ENCODE measurements at regions not wholly inside any gene's neighbourhood (a gene's known extent, or its start where the extent isn't known, plus 50 kb on each side); places are given as distances from the start of the nearest gene placed in this dataset.

DNA sequence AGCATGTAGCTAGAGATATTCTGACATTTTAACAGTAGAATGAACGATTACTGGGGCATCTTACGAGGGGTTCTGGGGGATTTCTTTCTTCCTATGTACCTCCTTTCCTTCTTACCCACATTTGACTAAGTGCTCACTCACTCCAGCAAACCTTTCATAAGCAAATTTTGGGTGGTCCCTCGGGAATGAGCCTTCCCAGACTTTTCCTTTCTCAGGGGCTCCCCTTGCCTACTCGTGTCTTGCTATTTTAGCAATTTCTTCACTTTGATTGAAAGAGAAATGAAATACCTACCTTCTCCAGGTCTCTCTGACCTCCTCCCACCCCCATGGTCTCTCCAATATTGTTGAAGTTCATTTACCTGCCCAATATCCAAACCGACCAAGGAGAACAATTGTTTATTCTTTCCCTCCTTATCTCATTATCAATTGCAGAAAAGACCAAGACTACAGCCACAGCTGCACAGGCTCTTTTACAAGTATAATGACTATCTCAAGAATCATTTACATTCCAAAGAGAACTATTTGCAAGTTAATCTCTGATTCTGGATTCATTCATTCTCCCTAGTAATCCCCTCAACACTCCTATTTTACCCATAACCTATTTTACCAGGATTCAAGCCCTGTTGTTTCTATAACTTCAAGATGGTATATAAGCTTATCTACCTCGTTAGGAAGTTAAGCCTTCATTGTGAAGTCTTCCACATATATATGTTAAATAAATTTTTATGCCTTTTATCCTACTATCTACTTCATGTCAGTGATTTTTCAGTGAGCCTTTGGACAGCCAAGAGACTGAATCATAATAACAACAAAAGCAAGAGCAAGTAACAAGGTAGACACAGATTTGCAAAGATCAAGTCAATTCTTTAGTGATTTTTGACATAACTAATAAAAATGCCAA lies 480.6 kb downstream of the IPMK start:
- intact Hi-C loops (cut with DNase I) = no loop called here
- H3K36me3 ChIP-seq (ENCODE audit: insufficient read depth in 1 of 2, low read depth in 1 of 2) = no peaks in the 10 kb centered on the region
- 15 to 27% (median 22%) methylated on average over 6 of the region's 6 CpGs for WGBS, 3 donors
- H3K9me3 ChIP-seq = no peaks in the 10 kb centered on the region
- no peak for ATAC-seq
- DNase-seq = no peak
- no peaks in the 10 kb centered on the region for H3K27me3 ChIP-seq (ENCODE audit: insufficient read depth in 3 of 3, low read length in 2 of 3)
- H3K4me1 ChIP-seq = no peaks in the 10 kb centered on the region
- H3K4me3 ChIP-seq = no peak overlapping the region
- TF ChIP-seq, protein P1, sequence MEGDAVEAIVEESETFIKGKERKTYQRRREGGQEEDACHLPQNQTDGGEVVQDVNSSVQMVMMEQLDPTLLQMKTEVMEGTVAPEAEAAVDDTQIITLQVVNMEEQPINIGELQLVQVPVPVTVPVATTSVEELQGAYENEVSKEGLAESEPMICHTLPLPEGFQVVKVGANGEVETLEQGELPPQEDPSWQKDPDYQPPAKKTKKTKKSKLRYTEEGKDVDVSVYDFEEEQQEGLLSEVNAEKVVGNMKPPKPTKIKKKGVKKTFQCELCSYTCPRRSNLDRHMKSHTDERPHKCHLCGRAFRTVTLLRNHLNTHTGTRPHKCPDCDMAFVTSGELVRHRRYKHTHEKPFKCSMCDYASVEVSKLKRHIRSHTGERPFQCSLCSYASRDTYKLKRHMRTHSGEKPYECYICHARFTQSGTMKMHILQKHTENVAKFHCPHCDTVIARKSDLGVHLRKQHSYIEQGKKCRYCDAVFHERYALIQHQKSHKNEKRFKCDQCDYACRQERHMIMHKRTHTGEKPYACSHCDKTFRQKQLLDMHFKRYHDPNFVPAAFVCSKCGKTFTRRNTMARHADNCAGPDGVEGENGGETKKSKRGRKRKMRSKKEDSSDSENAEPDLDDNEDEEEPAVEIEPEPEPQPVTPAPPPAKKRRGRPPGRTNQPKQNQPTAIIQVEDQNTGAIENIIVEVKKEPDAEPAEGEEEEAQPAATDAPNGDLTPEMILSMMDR (IDR thresholded peaks at IDR 0.05) = no peak
- no peak overlapping the region for H3K27ac ChIP-seq

GRCh38 chr10:57786331-57786730 lies 481.4 kb downstream of the IPMK start:
- H3K4me3 ChIP-seq = no peak overlapping the region
- no peaks in the 10 kb centered on the region for H3K36me3 ChIP-seq (ENCODE audit: insufficient read depth in 1 of 2, low read depth in 1 of 2)
- intact Hi-C loops (cut with DNase I) = no loop called here
- ATAC-seq = no peak
- 18 to 30% (median 27%) methylated on average over 1 of the region's 1 CpG for WGBS, 3 donors
- H3K4me1 ChIP-seq = no peaks in the 10 kb centered on the region
- no peak overlapping the region for H3K27ac ChIP-seq
- H3K27me3 ChIP-seq (ENCODE audit: insufficient read depth in 3 of 3, low read length in 2 of 3) = no peaks in the 10 kb centered on the region
- no peak for DNase-seq
- TF ChIP-seq, protein P1 (IDR thresholded peaks at IDR 0.05) = no peak
- H3K9me3 ChIP-seq = no peaks in the 10 kb centered on the region

GRCh38 chr10:57785546-57785945 lies 482.1 kb downstream of the IPMK start:
- WGBS, 3 donors = 82 to 90% (median 84%) methylated on average over 2 of the region's 2 CpGs
- TF ChIP-seq, protein P1 (IDR thresholded peaks at IDR 0.05) = no peak
- no peak for ATAC-seq

DNA sequence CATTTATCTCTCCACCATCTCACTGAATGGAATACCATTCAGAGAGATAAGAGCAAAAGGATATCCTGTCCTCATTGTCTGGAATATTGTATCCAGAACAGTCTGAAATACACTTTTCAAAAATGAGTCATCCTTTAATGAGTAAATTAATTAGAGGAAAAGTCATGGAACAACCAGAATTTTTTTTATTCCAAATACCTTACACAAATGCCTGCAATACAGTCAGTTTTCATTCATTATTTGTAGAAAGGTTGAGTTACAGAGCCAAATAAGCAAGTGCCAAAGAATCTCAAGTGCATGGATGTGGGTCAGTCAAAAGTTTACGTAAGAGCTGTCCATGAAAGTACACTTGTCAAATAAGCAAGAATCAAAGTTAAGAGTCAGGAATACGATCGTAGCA lies 482.6 kb downstream of the IPMK start:
- ATAC-seq (no peak), DNase-seq (no peak)
- 91 to 94% (median 93%) methylated on average over 3 of the region's 3 CpGs for WGBS, 3 donors
- Histone ChIP-seq H3K4me1 (no peaks in the 10 kb centered on the region), H3K27ac (no peak overlapping the region), H3K4me3 (no peak overlapping the region), H3K36me3 (ENCODE audit: insufficient read depth in 1 of 2, low read depth in 1 of 2) (no peaks in the 10 kb centered on the region), H3K27me3 (ENCODE audit: insufficient read depth in 3 of 3, low read length in 2 of 3) (no peaks in the 10 kb centered on the region), H3K9me3 (no peaks in the 10 kb centered on the region)
- intact Hi-C loops (cut with DNase I) = no loop called here
- TF ChIP-seq, protein P1 (IDR thresholded peaks at IDR 0.05) = no peak

More at GRCh38 chr10:57785546-57785945, 482.1 kb downstream of the IPMK start:
- no peaks in the 10 kb centered on the region for H3K4me1 ChIP-seq
- no peak overlapping the region for H3K4me3 ChIP-seq
- no peaks in the 10 kb centered on the region for H3K36me3 ChIP-seq (ENCODE audit: insufficient read depth in 1 of 2, low read depth in 1 of 2)
- H3K9me3 ChIP-seq = no peaks in the 10 kb centered on the region
- intact Hi-C loops (cut with DNase I) = no loop called here
- H3K27ac ChIP-seq = no peak overlapping the region
- no peaks in the 10 kb centered on the region for H3K27me3 ChIP-seq (ENCODE audit: insufficient read depth in 3 of 3, low read length in 2 of 3)
- DNase-seq = no peak
